Liver (tissue), 3 donors: ENCODE measurements at regions not wholly inside any gene's neighbourhood (a gene's known extent, or its start where the extent isn't known, plus 50 kb on each side); places are given as distances from the start of the nearest gene placed in this dataset.

Source experiments
- ATF3 ChIP-seq: IDR thresholded peaks from 2 replicates; pipeline ENCODE4 v1.6.1; 2016; ENCODE audit warnings: antibody characterized with exemption
- CTCF ChIP-seq: fragments of 150-350 bp; IDR thresholded peaks from 2 replicates; pipeline ENCODE4 v1.5.1; 2017; ENCODE audit warnings: improper control_type of control experiment, low read depth, low read length; ENCODE audit not compliant: missing input control
- EGR1 ChIP-seq, 2 donors: IDR thresholded peaks; 2 replicates each; pipeline ENCODE4 v1.6.1; 2016 to 2018; ENCODE audit warnings: antibody characterized with exemption in 2 of 2, low read depth in 2 of 2
- FOXA1 ChIP-seq: IDR thresholded peaks from 2 replicates; pipeline ENCODE4 v1.6.1; 2016; ENCODE audit warnings: antibody characterized with exemption
- GABPA ChIP-seq, 2 donors: IDR thresholded peaks in 1 of 2; conservative IDR thresholded peaks in 1 of 2; 2 replicates each; pipeline ENCODE4 v1.6.1; 2016; ENCODE audit warnings: antibody characterized with exemption in 2 of 2, mild to moderate bottlenecking in 1 of 2, moderate library complexity in 1 of 2
- JUND ChIP-seq, 2 donors: IDR thresholded peaks; 2 replicates each; pipeline ENCODE4 v1.6.1; 2016; ENCODE audit warnings: antibody characterized with exemption in 2 of 2
- RAD21 ChIP-seq, 2 donors: IDR thresholded peaks; 2 replicates each; pipeline ENCODE4 v1.6.1; 2016; ENCODE audit warnings: antibody characterized with exemption in 2 of 2, mild to moderate bottlenecking in 2 of 2
- SP1 ChIP-seq: IDR thresholded peaks from 2 replicates; pipeline ENCODE4 v1.6.1; 2018; ENCODE audit warnings: antibody characterized with exemption, mild to moderate bottlenecking
- TAF1 ChIP-seq: conservative IDR thresholded peaks from 2 replicates; pipeline ENCODE4 v1.6.1; 2016; ENCODE audit warnings: antibody characterized with exemption, mild to moderate bottlenecking
- YY1 ChIP-seq: IDR thresholded peaks from 2 replicates; pipeline ENCODE4 v1.6.1; 2016; ENCODE audit warnings: antibody characterized with exemption, mild to moderate bottlenecking
- TF ChIP-seq, protein P1 (sequence below): IDR thresholded peaks from 2 replicates; pipeline ENCODE4 v1.6.1; 2016; ENCODE audit warnings: antibody characterized with exemption
- donor health status: healthy.
- donor health status: healthy.

GRCh38 chr18:10271481-10271880 is 183.0 kb upstream of the APCDD1 start:
- TF ChIP-seq GABPA (IDR thresholded peaks at IDR 0.05 in 1 of 2, conservative IDR thresholded peaks at IDR 0.05 in 1 of 2) (no peak), CTCF (no peak), RAD21 (IDR thresholded peaks at IDR 0.05) (no peak), ATF3 (no peak), JUND (IDR thresholded peaks at IDR 0.05) (no peak), EGR1 (IDR thresholded peaks at IDR 0.05; ENCODE audit: low read depth in 2 of 2) (no peak), TAF1 (no peak), FOXA1 (no peak), SP1 (no peak), YY1 (no peak)
- TF ChIP-seq, protein P1, sequence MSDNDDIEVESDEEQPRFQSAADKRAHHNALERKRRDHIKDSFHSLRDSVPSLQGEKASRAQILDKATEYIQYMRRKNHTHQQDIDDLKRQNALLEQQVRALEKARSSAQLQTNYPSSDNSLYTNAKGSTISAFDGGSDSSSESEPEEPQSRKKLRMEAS, result no peak
